ENCODE measurements at regions not wholly inside any gene's neighbourhood (a gene's known extent, or its start where the extent isn't known, plus 50 kb on each side); places are given as distances from the start of the nearest gene placed in this dataset.
"Not testable (repeated sequence)": the region's sequence is repeated elsewhere in the genome, so short reads cannot be mapped to it uniquely, and the experiment has no call there.

- no peak overlapping the region for H3K9ac ChIP-seq (ENCODE audit: low read length)
- no peaks in the 10 kb centered on the region for H3K9me3 ChIP-seq (ENCODE audit: insufficient read depth, low read length)
- H3K4me1 ChIP-seq (ENCODE audit: low read length): no peaks in the 10 kb centered on the region
- H3K4me2 ChIP-seq (ENCODE audit: low read length): no peak overlapping the region
- H3K79me2 ChIP-seq (ENCODE audit: low read length): no peaks in the 10 kb centered on the region
- TF ChIP-seq CTCF (IDR thresholded peaks at IDR 0.05; ENCODE audit: low read depth, low read length): no peak
- TF ChIP-seq EZH2phosphoT487 (IDR thresholded peaks at IDR 0.05; ENCODE audit: low read depth): no peak
- no peaks in the 10 kb centered on the region for H3K36me3 ChIP-seq (replicated peaks; ENCODE audit: low read depth, low read length)
- H3K27me3 ChIP-seq (ENCODE audit: low read depth, low read length): no peaks in the 10 kb centered on the region
- H2AFZ ChIP-seq (ENCODE audit: low read depth, low read length): no peak overlapping the region
- no peak overlapping the region for H3K27ac ChIP-seq (ENCODE audit: low read length)
- H3K4me3 ChIP-seq (ENCODE audit: low read length): no peak overlapping the region
- no peaks in the 10 kb centered on the region for H4K20me1 ChIP-seq (ENCODE audit: insufficient read depth, low read length)
Measured at GRCh38 chr12:58009405-58010195, 68.2 kb downstream of the ATP23 start.

- no peaks in the 10 kb centered on the region for H3K36me3 ChIP-seq (replicated peaks; ENCODE audit: low read depth, low read length)
- H3K9ac ChIP-seq (ENCODE audit: low read length): no peak overlapping the region
- no peak for TF ChIP-seq CTCF (IDR thresholded peaks at IDR 0.05; ENCODE audit: low read depth, low read length)
- TF ChIP-seq EZH2phosphoT487 (IDR thresholded peaks at IDR 0.05; ENCODE audit: low read depth): no peak
- no peaks in the 10 kb centered on the region for H3K27me3 ChIP-seq (ENCODE audit: low read depth, low read length)
- no peak overlapping the region for H3K27ac ChIP-seq (ENCODE audit: low read length)
- no peak overlapping the region for H3K4me2 ChIP-seq (ENCODE audit: low read length)
- H3K79me2 ChIP-seq (ENCODE audit: low read length): no peaks in the 10 kb centered on the region
- H3K4me3 ChIP-seq (ENCODE audit: low read length): no peak overlapping the region
- H3K9me3 ChIP-seq (ENCODE audit: insufficient read depth, low read length): no peaks in the 10 kb centered on the region
- no peaks in the 10 kb centered on the region for H3K4me1 ChIP-seq (ENCODE audit: low read length)
- no peak overlapping the region for H2AFZ ChIP-seq (ENCODE audit: low read depth, low read length)
- no peaks in the 10 kb centered on the region for H4K20me1 ChIP-seq (ENCODE audit: insufficient read depth, low read length)
Measured at GRCh38 chr12:58011676-58012075, 70.3 kb downstream of the ATP23 start.

- H3K9me3 ChIP-seq (ENCODE audit: insufficient read depth, low read length); H3K9ac ChIP-seq (ENCODE audit: low read length); H2AFZ ChIP-seq (ENCODE audit: low read depth, low read length); H3K36me3 ChIP-seq (replicated peaks; ENCODE audit: low read depth, low read length); H3K4me3 ChIP-seq (ENCODE audit: low read length); H3K79me2 ChIP-seq (ENCODE audit: low read length); H3K4me1 ChIP-seq (ENCODE audit: low read length); H3K4me2 ChIP-seq (ENCODE audit: low read length); H3K27me3 ChIP-seq (ENCODE audit: low read depth, low read length); H3K27ac ChIP-seq (ENCODE audit: low read length); H4K20me1 ChIP-seq (ENCODE audit: insufficient read depth, low read length): not testable (repeated sequence)
Measured at GRCh38 chr12:58022379-58023020, 81.1 kb downstream of the ATP23 start.

GRCh38 chr12:58025431-58025830 lies 84.1 kb downstream of the ATP23 start:
- H3K4me1 ChIP-seq (ENCODE audit: low read length): no peaks in the 10 kb centered on the region
- H4K20me1 ChIP-seq (ENCODE audit: insufficient read depth, low read length): no peaks in the 10 kb centered on the region
- H2AFZ ChIP-seq (ENCODE audit: low read depth, low read length): no peak overlapping the region
- no peaks in the 10 kb centered on the region for H3K27me3 ChIP-seq (ENCODE audit: low read depth, low read length)
- no peaks in the 10 kb centered on the region for H3K36me3 ChIP-seq (replicated peaks; ENCODE audit: low read depth, low read length)
- 0 out of 2 replicates have a peak, but pooled peaks cover 3% of the 10 kb centered on the region for H3K9me3 ChIP-seq (ENCODE audit: insufficient read depth, low read length)
- no peak overlapping the region for H3K9ac ChIP-seq (ENCODE audit: low read length)
- H3K79me2 ChIP-seq (ENCODE audit: low read length): no peaks in the 10 kb centered on the region
- no peak overlapping the region for H3K27ac ChIP-seq (ENCODE audit: low read length)
- no peak for TF ChIP-seq CTCF (IDR thresholded peaks at IDR 0.05; ENCODE audit: low read depth, low read length)
- no peak overlapping the region for H3K4me2 ChIP-seq (ENCODE audit: low read length)
- H3K4me3 ChIP-seq (ENCODE audit: low read length): no peak overlapping the region
